ENCODE measurements at regions not wholly inside any gene's neighbourhood (a gene's known extent, or its start where the extent isn't known, plus 50 kb on each side); places are given as distances from the start of the nearest gene placed in this dataset.

- Histone ChIP-seq H3K27ac (ENCODE audit: low read depth in 1 of 2, low read length in 2 of 2) (no peak overlapping the region), H3K36me3 (ENCODE audit: insufficient read depth, low read length) (no peaks in the 10 kb centered on the region), H3K4me1 (ENCODE audit: insufficient read depth, low read length) (no peaks in the 10 kb centered on the region), H3K27me3 (ENCODE audit: control insufficient read depth in 1 of 2, insufficient read depth in 2 of 2, low read length in 2 of 2) (no peaks in the 10 kb centered on the region), H3K9me3 (ENCODE audit: control insufficient read depth in 1 of 2, insufficient read depth in 1 of 2, low read length in 2 of 2) (no peaks in the 10 kb centered on the region), H3K4me3 (ENCODE audit: low read length) (no peak overlapping the region)
- Mint-ChIP-seq H3K9me3 (no peaks in the 10 kb centered on the region), H3K4me3 (no peak overlapping the region), H3K27ac (no peak overlapping the region), H3K36me3 (ENCODE audit: low read depth) (no peaks in the 10 kb centered on the region), H3K27me3 (no peaks in the 10 kb centered on the region), H3K4me1 (ENCODE audit: low read depth) (no peaks in the 10 kb centered on the region)
- intact Hi-C loops (cut with DNase I, micrococcal nuclease) = no loop called here
- no peak for ATAC-seq (ENCODE audit: poor library complexity)
- POLR2A ChIA-PET = no interaction called here
- TF ChIP-seq CTCF (IDR thresholded peaks at IDR 0.05) = no peak
- CTCF ChIA-PET = no interaction called here
- no peak for DNase-seq
Observed at GRCh38 chr11:11217289-11217928, 135.6 kb downstream of the CSNK2A3 start.

GRCh38 chr11:11215944-11216343, 137.1 kb downstream of the CSNK2A3 start:
- H3K9me3 ChIP-seq (ENCODE audit: control insufficient read depth in 1 of 2, insufficient read depth in 1 of 2, low read length in 2 of 2) = no peaks in the 10 kb centered on the region
- H3K36me3 ChIP-seq (ENCODE audit: insufficient read depth, low read length) = no peaks in the 10 kb centered on the region
- no peak for TF ChIP-seq CTCF (IDR thresholded peaks at IDR 0.05)
- intact Hi-C loops (cut with DNase I, micrococcal nuclease) = no loop called here
- Mint-ChIP-seq H3K4me1 (ENCODE audit: low read depth) (no peaks in the 10 kb centered on the region), H3K27me3 (no peaks in the 10 kb centered on the region), H3K36me3 (ENCODE audit: low read depth) (no peaks in the 10 kb centered on the region), H3K9me3 (no peaks in the 10 kb centered on the region), H3K4me3 (no peak overlapping the region), H3K27ac (no peak overlapping the region)
- H3K27me3 ChIP-seq (ENCODE audit: control insufficient read depth in 1 of 2, insufficient read depth in 2 of 2, low read length in 2 of 2) = no peaks in the 10 kb centered on the region
- CTCF ChIA-PET = no interaction called here
- ATAC-seq (ENCODE audit: poor library complexity) (no peak), DNase-seq (no peak)
- no peak overlapping the region for H3K27ac ChIP-seq (ENCODE audit: low read depth in 1 of 2, low read length in 2 of 2)
- POLR2A ChIA-PET = no interaction called here
- no peaks in the 10 kb centered on the region for H3K4me1 ChIP-seq (ENCODE audit: insufficient read depth, low read length)
- H3K4me3 ChIP-seq (ENCODE audit: low read length) = no peak overlapping the region

- intact Hi-C loops (cut with DNase I, micrococcal nuclease) = no loop called here
- DNase-seq (no peak), ATAC-seq (ENCODE audit: poor library complexity) (no peak)
- TF ChIP-seq CTCF (IDR thresholded peaks at IDR 0.05) = no peak
- H3K36me3 Mint-ChIP-seq (ENCODE audit: low read depth) = no peaks in the 10 kb centered on the region
- Histone ChIP-seq H3K27me3 (ENCODE audit: control insufficient read depth in 1 of 2, insufficient read depth in 2 of 2, low read length in 2 of 2) (no peaks in the 10 kb centered on the region), H3K4me1 (ENCODE audit: insufficient read depth, low read length) (no peaks in the 10 kb centered on the region), H3K9me3 (ENCODE audit: control insufficient read depth in 1 of 2, insufficient read depth in 1 of 2, low read length in 2 of 2) (no peaks in the 10 kb centered on the region), H3K4me3 (ENCODE audit: low read length) (no peak overlapping the region), H3K27ac (ENCODE audit: low read depth in 1 of 2, low read length in 2 of 2) (no peak overlapping the region), H3K36me3 (ENCODE audit: insufficient read depth, low read length) (no peaks in the 10 kb centered on the region)
- H3K4me1 Mint-ChIP-seq (ENCODE audit: low read depth) = no peaks in the 10 kb centered on the region
- POLR2A ChIA-PET = no interaction called here
- no peak overlapping the region for H3K27ac Mint-ChIP-seq
- CTCF ChIA-PET = no interaction called here
- H3K27me3 Mint-ChIP-seq = no peaks in the 10 kb centered on the region
- H3K4me3 Mint-ChIP-seq = no peak overlapping the region
- H3K9me3 Mint-ChIP-seq = no peaks in the 10 kb centered on the region
Observed at GRCh38 chr11:11215058-11215815, 137.8 kb downstream of the CSNK2A3 start.
